Panc1 (cell line): ENCODE measurements at regions not wholly inside any gene's neighbourhood (a gene's known extent, or its start where the extent isn't known, plus 50 kb on each side); places are given as distances from the start of the nearest gene placed in this dataset.

Source experiments
- CTCF ChIP-seq: fragments of 450-650 bp; IDR thresholded peaks from 2 replicates; pipeline ENCODE4 v1.5.1; 2017; ENCODE audit warnings: mild to moderate bottlenecking
- POLR2AphosphoS5 ChIP-seq: IDR thresholded peaks from 2 replicates; pipeline ENCODE4 v1.6.1; 2012; ENCODE audit warnings: mild to moderate bottlenecking, low read depth, low read length, moderate library complexity
- REST ChIP-seq, 2 experiments: IDR thresholded peaks; 2 replicates each; pipeline ENCODE4 v1.6.1; 2011 to 2012; ENCODE audit warnings: low read depth in 2 of 2, control low read depth in 1 of 2, low read length in 1 of 2, mild to moderate bottlenecking in 1 of 2, moderate library complexity in 1 of 2; ENCODE audit not compliant: insufficient read depth in 1 of 2
- TCF7L2 ChIP-seq: IDR thresholded peaks from 2 replicates; pipeline ENCODE4 v1.6.1; 2011; ENCODE audit warnings: mild to moderate bottlenecking, low read depth, low read length, inconsistent platforms

GRCh38 chr11:120020486-120020885, 117.4 kb downstream of the TRIM29 start:
- TF ChIP-seq CTCF (no peak), POLR2AphosphoS5 (no peak), TCF7L2 (no peak), REST (IDR thresholded peaks at IDR 0.05; ENCODE audit: insufficient read depth in 1 of 2, low read depth in 2 of 2, low read length in 1 of 2) (no peak)
